GM18907 (cell line): ENCODE measurements at regions not wholly inside any gene's neighbourhood (a gene's known extent, or its start where the extent isn't known, plus 50 kb on each side); places are given as distances from the start of the nearest gene placed in this dataset.

Experiments used
- ATAC-seq: cut with Tn5 transposase; IDR thresholded peaks from one replicate; pipeline ENCODE4 v1.9.1; 2021; ENCODE audit warnings: mild to moderate bottlenecking, moderate library complexity; ENCODE audit not compliant: unreplicated experiment

DNA sequence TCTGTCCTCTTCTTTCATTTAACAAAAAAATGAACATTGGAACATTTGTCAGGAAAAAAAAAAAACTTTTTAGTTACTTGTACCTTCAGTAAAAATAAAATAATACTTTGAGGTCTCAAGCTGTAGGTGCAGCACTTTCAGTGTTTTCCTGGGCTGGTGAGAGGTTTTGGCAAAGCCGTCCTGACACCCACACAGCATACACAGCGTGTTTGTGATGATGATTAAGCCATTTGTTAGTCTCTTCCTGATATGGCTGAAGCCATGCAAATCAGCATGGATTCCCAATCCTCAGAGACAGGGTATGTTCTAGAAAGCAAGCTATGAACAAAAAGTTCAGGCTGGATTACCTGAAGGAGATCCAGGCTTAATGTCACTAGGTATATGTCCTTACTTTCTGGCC is 236.8 kb downstream of the ZNF516 start:
- no peak for ATAC-seq

- no peak for ATAC-seq
These were observed 239.9 kb downstream of the ZNF516 start for GRCh38 chr18:76255070-76255683.

- ATAC-seq: no peak
These were observed 242.2 kb downstream of the ZNF516 start for GRCh38 chr18:76252880-76253279.

DNA sequence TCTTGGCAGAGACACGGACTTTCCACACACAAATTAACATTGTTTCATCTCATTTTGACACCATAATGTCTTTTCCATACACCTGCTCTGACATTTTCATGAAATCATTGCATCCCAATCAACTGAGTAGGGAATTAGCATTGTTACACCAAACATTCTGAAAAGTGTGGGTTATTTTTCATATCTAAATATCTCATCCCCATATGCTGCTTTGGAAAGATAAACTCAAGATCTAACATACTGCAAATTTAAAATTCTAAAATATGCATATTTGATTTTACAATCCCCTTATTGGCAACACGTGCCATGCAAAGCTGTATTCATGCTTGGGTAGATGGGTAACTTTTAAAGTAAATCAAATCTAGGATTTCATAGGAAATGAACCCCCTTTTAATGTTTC is 242.9 kb downstream of the ZNF516 start:
- ATAC-seq: no peak

DNA sequence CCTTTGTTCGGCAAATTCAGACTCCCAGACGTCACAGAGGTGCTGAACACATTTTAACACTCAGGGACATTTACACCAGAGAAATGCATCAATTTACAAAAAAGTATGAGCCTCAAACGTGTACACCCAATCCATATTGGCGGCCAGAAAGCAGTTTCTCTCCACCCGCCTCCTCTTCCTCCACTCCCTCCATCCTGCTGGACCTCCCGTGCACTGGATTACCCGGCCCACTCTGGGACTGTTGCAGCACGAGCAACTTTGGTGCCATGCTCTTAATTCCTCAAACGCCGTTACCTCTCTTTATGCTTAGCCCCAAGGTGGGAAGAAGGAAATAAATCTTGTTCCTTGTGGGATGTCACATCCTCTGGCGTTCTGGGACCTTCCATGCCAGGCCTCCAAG is 243.4 kb downstream of the ZNF516 start:
- ATAC-seq: no peak

DNA sequence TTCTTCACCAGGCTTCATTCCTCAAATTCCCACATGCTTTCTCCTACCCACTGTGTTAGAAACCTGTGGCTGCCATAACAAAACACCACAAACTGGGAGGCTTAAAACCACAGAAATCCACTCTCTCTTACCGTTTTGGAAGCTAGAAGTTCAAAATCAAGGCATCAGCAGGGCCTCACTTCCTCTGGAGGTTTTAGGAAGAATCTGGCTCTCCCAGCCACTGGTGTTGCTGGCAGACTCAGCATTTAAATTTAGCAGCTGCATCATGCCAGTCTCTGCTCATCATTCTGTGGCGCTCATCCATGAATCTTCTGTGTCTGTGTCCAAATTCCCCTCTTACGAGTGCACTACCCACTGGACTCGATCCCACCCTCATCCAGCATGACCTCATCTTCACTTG is 248.5 kb downstream of the ZNF516 start:
- ATAC-seq: no peak

DNA sequence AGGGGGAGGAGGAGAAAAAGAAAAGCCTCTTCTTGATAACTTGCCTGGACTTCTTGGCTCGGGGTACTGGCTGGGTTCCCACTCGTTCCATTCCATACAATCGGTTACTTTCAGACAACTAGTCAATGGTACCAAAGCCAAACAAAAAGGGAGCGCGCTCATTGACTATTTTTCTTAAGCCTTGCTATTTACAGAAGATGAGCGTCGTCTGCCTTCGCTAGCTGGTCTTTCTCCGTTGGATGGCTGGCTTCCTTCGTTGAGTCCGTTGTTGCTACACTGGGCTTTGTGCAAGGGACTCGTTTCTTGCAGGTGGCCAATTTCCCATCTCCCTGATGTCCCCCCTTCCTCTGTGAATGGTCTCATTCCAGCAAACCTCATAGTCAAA is 260.4 kb downstream of the ZNF516 start:
- ATAC-seq: no peak

DNA sequence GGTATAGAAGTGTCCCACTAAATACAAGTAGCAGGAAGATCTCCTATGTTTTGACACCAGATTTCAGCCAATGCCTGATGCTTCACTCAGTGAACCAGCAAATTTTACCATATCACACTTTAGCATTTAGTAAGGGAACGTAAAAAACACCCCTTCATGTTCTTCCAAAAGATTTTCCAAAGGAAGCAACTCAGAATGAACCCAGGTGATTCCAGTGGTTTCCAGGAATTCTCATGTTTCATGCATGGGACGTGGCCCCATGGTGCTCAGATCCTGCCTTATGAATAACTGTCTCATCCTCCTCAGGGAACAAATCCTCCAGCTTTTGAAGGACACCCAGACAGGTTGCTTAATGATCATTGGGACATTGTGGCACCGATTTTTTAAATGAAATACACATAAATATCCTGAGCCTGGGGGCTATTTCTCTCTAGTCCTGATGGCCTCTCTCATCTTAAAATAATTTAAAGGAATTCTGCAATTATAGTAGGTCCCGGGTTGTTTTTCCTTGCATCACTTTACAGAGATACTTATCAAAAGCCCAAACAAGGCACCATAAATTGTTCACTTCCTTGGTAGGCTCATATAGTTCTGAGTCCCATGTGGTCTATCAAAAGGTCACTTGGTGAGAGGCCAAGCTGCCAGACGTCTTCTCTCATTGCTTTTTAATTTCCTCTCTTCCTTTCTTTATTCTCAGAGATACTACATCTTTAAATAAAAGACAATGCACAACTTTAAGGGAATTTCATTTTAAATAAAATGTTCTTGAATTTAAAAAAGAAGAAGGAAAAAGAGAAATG is 261.0 kb downstream of the ZNF516 start:
- ATAC-seq: no peak

GRCh38 chr18:76233406-76233805 is 261.6 kb downstream of the ZNF516 start:
- no peak for ATAC-seq

DNA sequence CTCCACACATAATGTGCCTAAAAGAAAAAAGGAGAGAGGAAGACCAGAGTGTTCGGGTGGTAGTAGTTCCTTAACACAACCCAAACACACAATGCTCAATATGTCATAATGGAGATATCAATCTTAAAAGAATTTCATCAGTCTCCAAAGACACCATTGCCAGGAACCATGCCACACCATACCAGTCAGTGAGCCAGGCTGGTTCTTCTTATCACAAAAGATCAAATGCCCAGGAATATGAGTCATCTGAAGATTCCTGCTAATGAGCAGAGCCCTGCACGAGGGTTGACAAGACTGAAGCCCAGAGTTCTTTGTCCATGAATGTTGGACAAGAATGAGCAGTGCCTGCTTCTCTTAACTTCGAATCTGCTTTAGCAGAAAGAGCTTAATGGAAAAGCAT is 262.3 kb downstream of the ZNF516 start:
- ATAC-seq: no peak

DNA sequence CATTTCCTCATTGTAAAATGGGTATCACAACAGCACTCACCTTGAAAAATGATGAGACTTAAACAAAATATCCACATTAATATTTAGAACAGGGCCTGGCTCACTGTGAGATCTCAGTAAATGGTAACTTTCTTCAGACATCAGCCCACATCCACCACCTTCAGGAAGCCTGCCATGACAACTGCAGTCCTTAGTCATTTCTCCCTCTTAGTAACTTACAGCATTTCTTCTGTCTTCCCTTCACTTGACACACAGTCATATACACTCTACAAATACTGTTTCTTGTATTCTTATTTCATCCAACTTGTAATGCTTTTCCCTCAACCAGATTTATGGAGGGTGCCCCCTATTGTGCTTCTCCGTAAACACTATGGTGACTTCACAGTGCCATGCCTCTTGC is 263.0 kb downstream of the ZNF516 start:
- ATAC-seq: no peak

- no peak for ATAC-seq
These were observed 263.6 kb downstream of the ZNF516 start for GRCh38 chr18:76231402-76231801.

GRCh38 chr18:76230791-76231190 is 264.3 kb downstream of the ZNF516 start:
- ATAC-seq: no peak

- no peak for ATAC-seq
These were observed 266.3 kb downstream of the ZNF516 start for GRCh38 chr18:76228716-76229115.

DNA sequence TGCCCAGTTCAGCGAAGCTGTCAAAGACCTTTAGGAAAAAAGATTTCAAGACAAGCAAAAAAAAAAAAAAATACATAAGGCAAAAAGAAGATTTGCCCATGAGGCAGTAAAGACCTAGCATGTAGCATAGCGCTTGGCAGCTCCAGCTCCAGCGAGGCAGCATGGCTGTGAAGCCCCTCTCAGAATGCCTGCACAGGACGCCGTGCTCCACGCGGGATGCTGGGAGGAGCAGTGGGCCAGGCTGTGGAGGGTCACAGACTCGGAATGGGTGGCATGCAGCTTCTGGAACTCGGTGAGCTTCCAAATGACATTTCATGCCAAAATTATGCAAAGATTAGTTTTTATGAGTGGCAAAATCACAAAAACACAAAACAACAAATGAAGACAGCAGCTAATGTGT is 267.3 kb downstream of the ZNF516 start:
- ATAC-seq: no peak

GRCh38 chr18:76223403-76223802 is 271.6 kb downstream of the ZNF516 start:
- ATAC-seq: no peak

DNA sequence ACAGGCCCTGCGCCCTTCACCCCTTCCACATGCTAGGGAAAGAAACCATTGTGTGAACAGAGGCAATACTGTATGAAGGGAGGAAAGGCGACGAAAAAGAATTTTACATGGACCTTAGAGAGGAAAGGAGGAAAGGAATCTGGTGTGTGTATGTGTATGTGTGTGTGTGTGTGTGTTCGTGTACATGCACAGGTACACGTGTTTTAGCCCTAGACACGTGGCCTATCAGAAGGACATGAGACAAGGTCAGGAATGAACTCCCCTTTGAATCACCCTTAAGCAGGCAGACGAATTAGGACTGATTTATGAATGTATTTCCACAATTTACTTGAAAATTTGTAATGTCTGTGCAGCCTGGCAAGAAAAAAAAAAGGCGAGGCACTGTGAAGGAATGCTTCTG is 276.0 kb downstream of the ZNF516 start:
- no peak for ATAC-seq

- no peak for ATAC-seq
These were observed 278.9 kb downstream of the ZNF516 start for GRCh38 chr18:76216096-76216495.

GRCh38 chr18:76213991-76214390 is 281.1 kb downstream of the ZNF516 start:
- no peak for ATAC-seq

DNA sequence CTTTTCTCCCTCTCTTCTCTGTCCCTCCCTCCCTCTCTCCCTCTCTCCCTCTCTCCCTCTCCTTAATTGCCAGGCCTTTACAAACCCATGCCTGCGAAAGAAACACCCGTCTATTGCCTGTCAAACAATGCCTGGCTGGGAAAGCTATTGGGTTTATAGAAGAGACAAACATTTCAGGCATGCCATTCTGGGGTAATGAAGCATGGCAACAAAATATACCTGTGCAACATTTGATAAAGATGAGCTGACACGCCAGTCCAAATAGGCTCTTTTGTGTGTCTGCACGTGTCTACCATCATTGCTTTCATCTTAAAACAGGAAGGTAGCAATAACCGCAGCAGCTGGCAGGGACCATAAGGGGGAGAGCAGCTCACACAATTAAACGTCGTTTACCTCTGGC is 282.1 kb downstream of the ZNF516 start:
- no peak for ATAC-seq

GRCh38 chr18:76209597-76209996 is 285.4 kb downstream of the ZNF516 start:
- no peak for ATAC-seq

GRCh38 chr18:76208678-76209306 is 286.2 kb downstream of the ZNF516 start:
- ATAC-seq: no peak
